NCI-H2196 treated with DMSO at 0.1 percent for 48 hours (cell line): ENCODE measurements at regions not wholly inside any gene's neighbourhood (a gene's known extent, or its start where the extent isn't known, plus 50 kb on each side); places are given as distances from the start of the nearest gene placed in this dataset.
"Not testable (repeated sequence)": the region's sequence is repeated elsewhere in the genome, so short reads cannot be mapped to it uniquely, and the experiment has no call there.

Source experiments
- DNase-seq: peaks from one replicate; lab custom pipeline; 2025; ENCODE audit not compliant: unreplicated experiment; lab: John Stamatoyannopoulos, UW

DNA sequence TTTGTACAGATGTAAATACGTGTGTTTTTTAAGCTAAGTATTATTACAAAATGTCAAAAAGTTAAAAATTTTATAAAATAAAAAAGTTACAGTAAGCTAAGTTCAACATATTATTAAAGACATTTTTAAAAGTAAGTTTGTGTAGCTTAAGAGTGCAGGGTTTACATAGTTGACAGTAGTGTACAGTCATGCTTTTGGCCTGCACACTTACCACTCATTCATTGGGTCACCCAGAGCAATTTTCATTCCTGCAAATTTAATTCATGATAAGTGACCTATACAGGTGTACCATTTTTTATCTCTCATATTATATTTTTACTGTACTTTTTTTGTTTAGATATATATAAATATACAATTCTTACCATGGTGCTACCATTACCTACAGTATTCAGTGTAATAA lies 769.9 kb upstream of the SLITRK6 start:
- DNase-seq = no peak

GRCh38 chr13:86569974-86570373 lies 770.8 kb upstream of the SLITRK6 start:
- no peak for DNase-seq

GRCh38 chr13:86572115-86572514 lies 772.9 kb upstream of the SLITRK6 start:
- DNase-seq = no peak

- no peak for DNase-seq
Observed at GRCh38 chr13:86579662-86580061, 780.4 kb upstream of the SLITRK6 start.

- DNase-seq = no peak
Observed at GRCh38 chr13:86581706-86582105, 782.5 kb upstream of the SLITRK6 start.

DNA sequence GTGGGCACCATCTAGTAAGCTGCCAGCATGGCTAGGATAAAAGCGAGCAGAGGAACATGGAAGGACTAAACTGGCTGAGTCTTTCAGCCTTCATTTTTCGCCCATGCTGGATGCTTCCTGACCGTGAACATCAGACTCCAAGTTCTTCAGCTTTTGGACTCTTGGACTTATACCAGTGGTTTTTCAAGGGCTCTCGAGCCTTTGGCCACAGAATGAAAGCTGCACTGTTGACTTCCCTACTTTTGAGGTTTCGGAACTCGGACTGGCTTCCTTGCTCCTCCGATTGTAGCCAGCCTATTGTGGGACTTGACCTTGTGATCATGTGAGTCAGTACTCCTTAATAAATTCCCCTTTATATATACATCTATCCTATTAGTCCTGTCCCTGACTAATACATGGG lies 785.1 kb upstream of the SLITRK6 start:
- DNase-seq = no peak

- DNase-seq = no peak
Observed at GRCh38 chr13:86585835-86586234, 786.6 kb upstream of the SLITRK6 start.

- DNase-seq = no peak
Observed at GRCh38 chr13:86591862-86592261, 792.6 kb upstream of the SLITRK6 start.

DNA sequence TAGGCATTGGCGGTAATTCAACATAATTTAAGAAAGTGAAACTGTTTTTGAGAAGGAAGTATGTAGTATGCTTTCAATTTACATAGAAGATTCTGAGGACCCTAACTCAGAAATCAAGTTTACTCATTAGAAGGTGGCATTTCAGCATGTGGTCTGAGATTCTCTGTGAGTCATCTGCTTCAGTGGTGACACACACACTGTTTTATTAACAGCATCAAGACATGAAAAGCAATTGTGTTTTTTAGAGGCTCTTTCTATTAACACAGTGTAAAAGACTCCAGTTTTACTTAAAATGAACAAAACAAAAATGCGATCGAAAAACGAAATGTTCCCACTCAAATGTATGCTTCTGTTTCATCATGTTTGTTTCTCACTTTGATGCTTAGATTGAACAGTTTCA lies 802.1 kb upstream of the SLITRK6 start:
- DNase-seq = no peak

- DNase-seq = no peak
Observed at GRCh38 chr13:86606264-86606663, 807.0 kb upstream of the SLITRK6 start.

DNA sequence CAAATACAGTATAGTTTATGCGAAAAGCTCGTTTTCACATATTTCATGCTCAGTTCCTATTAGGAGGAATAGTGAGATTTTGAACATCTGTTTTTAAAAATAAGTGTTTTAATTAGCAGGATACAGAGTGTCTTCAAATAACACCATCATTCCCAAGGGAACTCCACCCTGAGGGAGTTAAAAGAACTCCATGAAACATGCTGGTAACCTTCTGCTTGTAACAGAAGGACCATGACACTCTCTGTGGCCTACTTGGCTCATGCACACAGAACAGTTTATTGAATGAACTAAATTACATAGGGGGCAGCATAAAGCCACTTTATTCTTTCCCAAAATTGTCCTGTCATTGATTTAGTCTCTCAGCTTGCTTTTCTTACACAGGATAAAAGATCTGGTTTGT lies 809.5 kb upstream of the SLITRK6 start:
- no peak for DNase-seq

DNA sequence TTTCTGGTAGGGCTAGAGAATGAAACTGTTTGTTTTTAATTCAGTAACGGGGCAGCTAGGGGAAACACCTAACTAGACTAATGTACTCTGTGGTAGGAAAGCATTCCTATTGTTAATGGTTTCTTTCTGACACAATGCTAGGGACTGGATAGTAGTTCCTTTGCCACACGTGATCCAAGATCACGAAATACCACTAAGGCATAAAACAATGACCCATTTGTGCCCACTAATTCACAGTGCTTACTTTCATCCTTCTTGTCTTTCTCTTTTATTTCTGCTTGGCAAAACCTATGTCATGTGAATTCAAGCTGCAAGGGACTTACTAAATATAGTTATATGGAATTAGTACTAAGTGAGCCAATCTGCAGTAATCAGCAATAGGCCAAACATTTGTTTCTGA lies 834.1 kb upstream of the SLITRK6 start:
- no peak for DNase-seq

GRCh38 chr13:86651171-86651570 lies 852.0 kb upstream of the SLITRK6 start:
- DNase-seq = not testable (repeated sequence)

GRCh38 chr13:86653009-86653408 lies 853.8 kb upstream of the SLITRK6 start:
- DNase-seq = no peak

GRCh38 chr13:86655561-86655960 lies 856.3 kb upstream of the SLITRK6 start:
- no peak for DNase-seq

- DNase-seq = no peak
Observed at GRCh38 chr13:86660090-86660489, 860.9 kb upstream of the SLITRK6 start.

DNA sequence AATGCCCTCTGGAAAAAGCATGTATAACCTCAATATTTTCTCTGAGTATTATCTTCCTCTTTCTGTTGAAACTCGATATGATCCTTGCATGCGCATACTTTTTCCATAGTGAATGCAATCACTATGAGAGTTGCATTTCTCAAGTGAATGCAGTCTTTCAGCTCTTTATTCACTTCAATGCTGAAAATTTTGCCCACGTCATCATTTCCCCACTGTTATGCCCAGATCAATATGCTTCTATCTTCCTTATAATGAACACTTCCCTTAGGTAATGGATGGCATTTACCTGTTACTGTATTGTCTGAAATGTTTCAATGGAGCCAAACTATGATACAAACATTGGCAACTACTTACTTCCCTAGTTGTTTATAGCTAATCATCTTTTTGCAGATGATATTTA lies 866.6 kb upstream of the SLITRK6 start:
- no peak for DNase-seq

- DNase-seq = no peak
Observed at GRCh38 chr13:86673931-86674431, 874.8 kb upstream of the SLITRK6 start.

DNA sequence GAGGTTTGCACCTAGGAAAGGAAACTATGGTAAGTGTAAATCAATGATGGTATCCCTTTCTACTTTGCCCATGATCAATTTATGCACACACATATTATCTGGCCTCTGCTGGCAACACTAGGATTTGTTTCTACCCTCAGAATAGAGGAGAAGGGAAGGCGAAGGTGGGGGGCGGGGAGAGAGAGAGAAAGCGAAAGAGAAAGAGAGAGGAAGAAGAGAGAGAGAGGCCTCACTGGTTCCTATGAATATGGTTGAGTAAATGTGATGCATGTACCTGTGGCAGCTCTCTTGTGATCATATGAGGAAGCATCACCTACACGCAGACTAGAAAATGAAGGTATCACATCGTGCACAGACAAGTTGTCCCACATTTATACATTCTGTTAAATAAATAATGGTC lies 882.0 kb upstream of the SLITRK6 start:
- DNase-seq = no peak

- peak; percentile 11 for DNase-seq
Observed at GRCh38 chr13:86684402-86684801, 885.2 kb upstream of the SLITRK6 start.

- DNase-seq = no peak
Observed at GRCh38 chr13:86689911-86690310, 890.7 kb upstream of the SLITRK6 start.

- no peak for DNase-seq
Observed at GRCh38 chr13:86692291-86692690, 893.1 kb upstream of the SLITRK6 start.

GRCh38 chr13:86710013-86710412 lies 910.8 kb upstream of the SLITRK6 start:
- DNase-seq = no peak

GRCh38 chr13:86710896-86711295 lies 911.7 kb upstream of the SLITRK6 start:
- DNase-seq = no peak
